ENCODE measurements at regions not wholly inside any gene's neighbourhood (a gene's known extent, or its start where the extent isn't known, plus 50 kb on each side); places are given as distances from the start of the nearest gene placed in this dataset.

DNA sequence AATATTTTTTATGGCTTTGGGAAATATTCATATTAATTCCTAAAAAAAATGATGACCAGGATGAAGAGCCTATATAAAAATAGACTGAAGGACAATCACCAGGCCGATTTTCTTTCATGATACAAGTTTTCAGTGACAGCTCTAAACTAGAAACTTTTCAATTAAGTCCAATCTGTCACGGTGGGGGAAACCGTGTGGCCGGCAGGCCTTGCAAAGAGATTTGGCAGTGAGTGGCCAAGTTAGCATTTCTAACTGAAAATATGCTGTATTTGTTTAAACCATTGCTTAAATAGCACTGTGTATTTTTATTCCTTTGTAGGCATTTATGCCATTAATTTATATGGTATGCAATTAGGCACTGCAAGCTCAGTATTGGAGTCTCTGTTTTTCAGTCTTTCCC, 294.5 kb upstream of the NRIP1 start:
- TF ChIP-seq EP300 (IDR thresholded peaks at IDR 0.05) (no peak), POLR2AphosphoS5 (IDR thresholded peaks at IDR 0.05) (no peak), POLR2A (IDR thresholded peaks at IDR 0.05) (no peak)
- TF ChIP-seq, protein P1, sequence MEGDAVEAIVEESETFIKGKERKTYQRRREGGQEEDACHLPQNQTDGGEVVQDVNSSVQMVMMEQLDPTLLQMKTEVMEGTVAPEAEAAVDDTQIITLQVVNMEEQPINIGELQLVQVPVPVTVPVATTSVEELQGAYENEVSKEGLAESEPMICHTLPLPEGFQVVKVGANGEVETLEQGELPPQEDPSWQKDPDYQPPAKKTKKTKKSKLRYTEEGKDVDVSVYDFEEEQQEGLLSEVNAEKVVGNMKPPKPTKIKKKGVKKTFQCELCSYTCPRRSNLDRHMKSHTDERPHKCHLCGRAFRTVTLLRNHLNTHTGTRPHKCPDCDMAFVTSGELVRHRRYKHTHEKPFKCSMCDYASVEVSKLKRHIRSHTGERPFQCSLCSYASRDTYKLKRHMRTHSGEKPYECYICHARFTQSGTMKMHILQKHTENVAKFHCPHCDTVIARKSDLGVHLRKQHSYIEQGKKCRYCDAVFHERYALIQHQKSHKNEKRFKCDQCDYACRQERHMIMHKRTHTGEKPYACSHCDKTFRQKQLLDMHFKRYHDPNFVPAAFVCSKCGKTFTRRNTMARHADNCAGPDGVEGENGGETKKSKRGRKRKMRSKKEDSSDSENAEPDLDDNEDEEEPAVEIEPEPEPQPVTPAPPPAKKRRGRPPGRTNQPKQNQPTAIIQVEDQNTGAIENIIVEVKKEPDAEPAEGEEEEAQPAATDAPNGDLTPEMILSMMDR (IDR thresholded peaks at IDR 0.05), result no peak
- H3K4me1 ChIP-seq, result no peaks in the 10 kb centered on the region
- no peaks in the 10 kb centered on the region for H3K36me3 ChIP-seq
- WGBS, result 60% methylated on average over 4 of the region's 4 CpGs
- DNase-seq (ENCODE audit: low spot score in 2 of 2), result no peak
- H3K9me3 ChIP-seq, result no peaks in the 10 kb centered on the region
- no peak overlapping the region for H3K27ac ChIP-seq
- no peak overlapping the region for H3K4me3 ChIP-seq
- H3K27me3 ChIP-seq, result no peaks in the 10 kb centered on the region

DNA sequence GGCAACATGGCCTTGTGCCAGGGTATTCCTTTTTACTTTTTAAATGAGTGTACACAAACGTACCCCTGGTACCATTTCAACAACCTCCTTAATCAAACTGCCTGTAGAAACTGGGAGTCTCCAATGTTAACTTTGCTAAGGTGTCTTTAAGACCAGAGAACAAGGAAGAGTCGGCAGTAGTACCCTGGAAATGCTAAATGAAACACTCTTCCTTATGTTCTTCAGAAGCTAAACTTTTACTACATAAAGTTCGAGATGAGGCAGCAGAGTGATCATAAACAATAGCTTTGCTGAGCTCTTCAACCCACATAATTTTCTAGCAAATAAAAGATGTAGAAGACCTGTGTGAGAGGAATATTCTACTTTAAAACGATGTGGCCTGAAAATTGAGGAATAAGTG, 297.7 kb upstream of the NRIP1 start:
- H3K27ac ChIP-seq, result no peak overlapping the region
- no peaks in the 10 kb centered on the region for H3K36me3 ChIP-seq
- TF ChIP-seq POLR2AphosphoS5 (IDR thresholded peaks at IDR 0.05) (no peak), EP300 (IDR thresholded peaks at IDR 0.05) (no peak), POLR2A (IDR thresholded peaks at IDR 0.05) (no peak)
- TF ChIP-seq, protein P1 (IDR thresholded peaks at IDR 0.05), result no peak
- H3K4me3 ChIP-seq, result no peak overlapping the region
- no peaks in the 10 kb centered on the region for H3K4me1 ChIP-seq
- H3K27me3 ChIP-seq, result no peaks in the 10 kb centered on the region
- WGBS, result 82% methylated on average over 4 of the region's 4 CpGs
- DNase-seq (ENCODE audit: low spot score in 2 of 2), result no peak
- peaks cover 6% of the 10 kb centered on the region for H3K9me3 ChIP-seq

DNA sequence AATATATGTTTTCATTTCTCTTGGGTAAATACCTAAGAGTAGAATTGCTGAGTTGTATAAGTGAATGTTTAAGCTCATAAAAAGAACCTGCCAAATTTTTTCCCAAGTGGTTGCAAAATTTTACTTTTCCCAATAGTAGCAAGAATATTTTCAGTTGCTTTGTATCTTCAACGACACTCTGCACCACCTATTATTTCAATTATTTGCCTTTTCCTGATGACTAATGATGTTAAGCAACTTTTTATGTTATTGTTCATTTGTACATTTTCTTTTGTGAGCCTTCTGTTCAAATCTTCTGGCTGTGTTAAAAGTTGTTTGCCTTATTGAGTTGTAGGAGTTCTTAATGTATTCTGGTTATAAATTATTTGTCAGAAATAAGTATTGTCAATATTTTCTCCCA, 299.1 kb upstream of the NRIP1 start:
- H3K4me1 ChIP-seq, result no peaks in the 10 kb centered on the region
- no peak overlapping the region for H3K27ac ChIP-seq
- H3K4me3 ChIP-seq, result no peak overlapping the region
- no peaks in the 10 kb centered on the region for H3K36me3 ChIP-seq
- no peak for TF ChIP-seq EP300 (IDR thresholded peaks at IDR 0.05)
- TF ChIP-seq, protein P1 (IDR thresholded peaks at IDR 0.05), result no peak
- TF ChIP-seq POLR2AphosphoS5 (IDR thresholded peaks at IDR 0.05), result no peak
- no peak for TF ChIP-seq POLR2A (IDR thresholded peaks at IDR 0.05)
- H3K9me3 ChIP-seq, result peaks cover 6% of the 10 kb centered on the region
- WGBS, result 51% methylated on average over 1 of the region's 1 CpG
- no peaks in the 10 kb centered on the region for H3K27me3 ChIP-seq
- no peak for DNase-seq (ENCODE audit: low spot score in 2 of 2)

DNA sequence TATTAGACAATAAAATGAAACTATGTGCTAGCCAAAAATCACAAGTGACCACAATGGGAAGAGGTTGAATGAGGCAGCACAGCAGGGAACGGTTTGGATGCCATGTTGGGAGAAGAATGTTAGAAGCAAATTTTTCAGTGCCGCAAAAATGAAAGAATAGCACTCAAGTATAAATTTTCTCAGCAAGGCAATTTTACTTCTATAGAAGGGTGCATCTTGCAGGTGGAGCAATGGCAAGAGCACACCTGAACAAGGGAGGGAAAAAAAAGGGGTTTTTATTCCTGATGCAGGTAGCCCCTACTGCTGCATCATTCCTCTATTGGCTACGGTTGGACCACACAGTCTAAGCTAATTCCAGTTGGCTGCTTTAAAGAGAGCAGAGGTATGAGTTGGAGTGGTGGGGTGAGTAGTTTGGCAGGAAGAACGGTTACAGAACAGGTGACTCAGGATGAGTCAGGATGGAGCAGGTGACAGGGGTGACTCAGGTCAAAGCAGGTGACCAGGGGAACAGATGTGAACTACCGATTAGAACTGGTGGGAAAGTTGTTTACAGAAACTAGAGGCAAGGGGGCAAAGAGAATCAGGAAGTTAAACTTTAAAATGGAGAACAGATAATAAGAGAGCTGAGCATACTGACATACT, 301.1 kb upstream of the NRIP1 start:
- Histone ChIP-seq H3K9me3 (peaks cover 6% of the 10 kb centered on the region), H3K4me1 (no peaks in the 10 kb centered on the region), H3K36me3 (no peaks in the 10 kb centered on the region), H3K4me3 (no peak overlapping the region), H3K27me3 (no peaks in the 10 kb centered on the region), H3K27ac (no peak overlapping the region)
- DNase-seq (ENCODE audit: low spot score in 2 of 2), result no peak
- WGBS, result 82% methylated on average over 5 of the region's 5 CpGs
- TF ChIP-seq, protein P1 (IDR thresholded peaks at IDR 0.05), result no peak
- TF ChIP-seq POLR2A (IDR thresholded peaks at IDR 0.05) (no peak), POLR2AphosphoS5 (IDR thresholded peaks at IDR 0.05) (no peak), EP300 (IDR thresholded peaks at IDR 0.05) (no peak)

DNA sequence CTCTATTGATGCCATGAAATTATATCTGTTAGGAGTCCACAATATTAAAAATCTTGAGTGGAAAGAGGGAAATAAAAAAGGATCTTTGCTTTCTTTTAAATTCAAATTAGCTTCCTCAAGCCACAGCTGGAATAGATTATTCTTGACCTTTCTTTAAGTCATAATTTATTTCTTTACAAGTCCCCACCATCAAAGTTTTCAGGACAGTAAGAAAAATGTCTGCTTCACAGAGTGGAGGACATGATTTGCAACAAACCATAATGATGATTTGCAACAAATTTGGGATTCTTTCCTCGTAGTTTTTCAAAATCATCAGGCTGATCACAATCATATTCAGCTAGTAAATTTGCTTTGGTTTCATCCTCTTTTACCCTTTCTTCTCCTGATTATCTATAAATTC, 301.8 kb upstream of the NRIP1 start:
- Histone ChIP-seq H3K9me3 (peaks cover 6% of the 10 kb centered on the region), H3K27ac (no peak overlapping the region), H3K27me3 (no peaks in the 10 kb centered on the region), H3K36me3 (no peaks in the 10 kb centered on the region), H3K4me1 (no peaks in the 10 kb centered on the region), H3K4me3 (no peak overlapping the region)
- TF ChIP-seq POLR2A (IDR thresholded peaks at IDR 0.05) (no peak), EP300 (IDR thresholded peaks at IDR 0.05) (no peak), POLR2AphosphoS5 (IDR thresholded peaks at IDR 0.05) (no peak)
- TF ChIP-seq, protein P1 (IDR thresholded peaks at IDR 0.05), result no peak
- DNase-seq (ENCODE audit: low spot score in 2 of 2), result no peak
- WGBS, result 36% methylated on average over 1 of the region's 1 CpG

Measured in suprapubic skin (tissue), 4 donors.